Ishikawa (cell line): ENCODE measurements at regions not wholly inside any gene's neighbourhood (a gene's known extent, or its start where the extent isn't known, plus 50 kb on each side); places are given as distances from the start of the nearest gene placed in this dataset.
A peak's percentile ranks its signal among the peaks of the same experiment; 100 is the strongest.

Source experiments
- CEBPB ChIP-seq: IDR thresholded peaks from 2 replicates; pipeline ENCODE4 v1.6.1; 2012
- CREB1 ChIP-seq: IDR thresholded peaks from 2 replicates; pipeline ENCODE4 v1.6.1; 2012; ENCODE audit warnings: low read depth
- EGR1 ChIP-seq: IDR thresholded peaks from 2 replicates; pipeline ENCODE4 v1.6.1; 2012
- EP300 ChIP-seq: IDR thresholded peaks from 2 replicates; pipeline ENCODE4 v1.6.1; 2012; ENCODE audit warnings: borderline replicate concordance
- FOXM1 ChIP-seq: IDR thresholded peaks from 2 replicates; pipeline ENCODE4 v1.6.1; 2012; ENCODE audit warnings: low read depth, borderline replicate concordance
- NFIC ChIP-seq: IDR thresholded peaks from 2 replicates; pipeline ENCODE4 v1.6.1; 2012
- RAD21 ChIP-seq: IDR thresholded peaks from 2 replicates; pipeline ENCODE4 v1.6.1; 2012; ENCODE audit warnings: low read depth
- TAF1 ChIP-seq: IDR thresholded peaks from 2 replicates; pipeline ENCODE4 v1.6.1; 2012; ENCODE audit warnings: low read depth, mild to moderate bottlenecking
- TCF12 ChIP-seq: IDR thresholded peaks from 2 replicates; pipeline ENCODE4 v1.6.1; 2012; ENCODE audit warnings: low read depth
- TEAD4 ChIP-seq: IDR thresholded peaks from 2 replicates; pipeline ENCODE4 v1.6.1; 2012
- YY1 ChIP-seq: IDR thresholded peaks from 2 replicates; pipeline ENCODE4 v1.6.1; 2012; ENCODE audit warnings: low read depth
- ZBTB7A ChIP-seq: IDR thresholded peaks from 2 replicates; pipeline ENCODE4 v1.6.1; 2012; ENCODE audit warnings: low read depth
- TF ChIP-seq, protein P1 (sequence below): IDR thresholded peaks from 2 replicates; pipeline ENCODE4 v1.6.1; 2012; ENCODE audit warnings: low read depth, mild to moderate bottlenecking
- TF ChIP-seq, protein P2 (sequence below): IDR thresholded peaks from 2 replicates; pipeline ENCODE4 v1.6.1; 2012
- TF ChIP-seq, protein P3 (sequence below): IDR thresholded peaks from 2 replicates; pipeline ENCODE4 v1.6.1; 2012

DNA sequence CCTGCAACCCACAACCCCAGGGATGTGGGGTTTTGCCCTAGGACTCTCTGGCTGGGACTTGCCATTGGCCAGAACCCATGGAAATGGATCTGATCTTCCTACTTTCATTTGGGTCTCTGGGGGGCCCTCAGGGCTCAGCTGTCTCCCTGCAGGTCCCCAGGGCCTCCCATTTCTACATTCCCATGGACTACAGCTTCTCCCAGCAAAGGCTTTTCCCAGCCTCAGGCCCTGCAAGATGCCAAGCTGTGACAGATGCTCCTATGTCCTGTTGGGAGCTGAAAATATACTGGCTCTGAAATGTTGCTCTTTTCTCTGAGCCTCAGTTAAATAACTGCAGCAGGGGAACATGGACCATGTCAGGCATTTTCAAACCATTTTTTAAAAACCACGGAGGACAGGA lies 99.5 kb upstream of the IGSF21 start:
- TF ChIP-seq, protein P1, sequence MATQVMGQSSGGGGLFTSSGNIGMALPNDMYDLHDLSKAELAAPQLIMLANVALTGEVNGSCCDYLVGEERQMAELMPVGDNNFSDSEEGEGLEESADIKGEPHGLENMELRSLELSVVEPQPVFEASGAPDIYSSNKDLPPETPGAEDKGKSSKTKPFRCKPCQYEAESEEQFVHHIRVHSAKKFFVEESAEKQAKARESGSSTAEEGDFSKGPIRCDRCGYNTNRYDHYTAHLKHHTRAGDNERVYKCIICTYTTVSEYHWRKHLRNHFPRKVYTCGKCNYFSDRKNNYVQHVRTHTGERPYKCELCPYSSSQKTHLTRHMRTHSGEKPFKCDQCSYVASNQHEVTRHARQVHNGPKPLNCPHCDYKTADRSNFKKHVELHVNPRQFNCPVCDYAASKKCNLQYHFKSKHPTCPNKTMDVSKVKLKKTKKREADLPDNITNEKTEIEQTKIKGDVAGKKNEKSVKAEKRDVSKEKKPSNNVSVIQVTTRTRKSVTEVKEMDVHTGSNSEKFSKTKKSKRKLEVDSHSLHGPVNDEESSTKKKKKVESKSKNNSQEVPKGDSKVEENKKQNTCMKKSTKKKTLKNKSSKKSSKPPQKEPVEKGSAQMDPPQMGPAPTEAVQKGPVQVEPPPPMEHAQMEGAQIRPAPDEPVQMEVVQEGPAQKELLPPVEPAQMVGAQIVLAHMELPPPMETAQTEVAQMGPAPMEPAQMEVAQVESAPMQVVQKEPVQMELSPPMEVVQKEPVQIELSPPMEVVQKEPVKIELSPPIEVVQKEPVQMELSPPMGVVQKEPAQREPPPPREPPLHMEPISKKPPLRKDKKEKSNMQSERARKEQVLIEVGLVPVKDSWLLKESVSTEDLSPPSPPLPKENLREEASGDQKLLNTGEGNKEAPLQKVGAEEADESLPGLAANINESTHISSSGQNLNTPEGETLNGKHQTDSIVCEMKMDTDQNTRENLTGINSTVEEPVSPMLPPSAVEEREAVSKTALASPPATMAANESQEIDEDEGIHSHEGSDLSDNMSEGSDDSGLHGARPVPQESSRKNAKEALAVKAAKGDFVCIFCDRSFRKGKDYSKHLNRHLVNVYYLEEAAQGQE: no peak
- TF ChIP-seq TCF12 (no peak), TEAD4 (no peak), CREB1 (no peak)

DNA sequence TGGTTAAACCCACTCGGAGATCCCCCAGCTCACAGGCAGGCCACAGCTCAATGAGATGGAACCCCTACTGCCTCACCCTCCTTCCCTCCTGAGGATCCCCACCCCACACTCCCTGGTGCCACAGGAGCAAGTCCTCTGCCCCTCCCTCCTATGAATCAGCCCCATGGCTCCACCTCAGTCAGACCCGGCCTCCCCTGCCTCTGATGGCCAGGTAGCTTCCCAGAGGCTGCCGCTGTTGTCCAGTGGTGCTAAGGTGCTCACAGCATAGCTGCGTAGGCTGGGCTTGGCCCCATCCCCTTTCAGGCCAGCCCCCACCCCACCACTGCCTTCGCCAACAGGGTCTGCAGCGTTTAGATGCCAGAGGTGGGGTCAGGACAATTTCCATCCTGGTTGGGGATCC lies 98.5 kb upstream of the IGSF21 start:
- TF ChIP-seq, protein P1: no peak
- TF ChIP-seq CREB1 (no peak), CEBPB (no peak), NFIC (no peak), FOXM1 (no peak), YY1 (no peak), TAF1 (no peak), EGR1 (no peak), TCF12 (no peak), EP300 (no peak), ZBTB7A (no peak), TEAD4 (no peak)
- TF ChIP-seq, protein P2, sequence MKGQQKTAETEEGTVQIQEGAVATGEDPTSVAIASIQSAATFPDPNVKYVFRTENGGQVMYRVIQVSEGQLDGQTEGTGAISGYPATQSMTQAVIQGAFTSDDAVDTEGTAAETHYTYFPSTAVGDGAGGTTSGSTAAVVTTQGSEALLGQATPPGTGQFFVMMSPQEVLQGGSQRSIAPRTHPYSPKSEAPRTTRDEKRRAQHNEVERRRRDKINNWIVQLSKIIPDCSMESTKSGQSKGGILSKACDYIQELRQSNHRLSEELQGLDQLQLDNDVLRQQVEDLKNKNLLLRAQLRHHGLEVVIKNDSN: no peak
- TF ChIP-seq, protein P3, sequence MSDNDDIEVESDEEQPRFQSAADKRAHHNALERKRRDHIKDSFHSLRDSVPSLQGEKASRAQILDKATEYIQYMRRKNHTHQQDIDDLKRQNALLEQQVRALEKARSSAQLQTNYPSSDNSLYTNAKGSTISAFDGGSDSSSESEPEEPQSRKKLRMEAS: no peak

DNA sequence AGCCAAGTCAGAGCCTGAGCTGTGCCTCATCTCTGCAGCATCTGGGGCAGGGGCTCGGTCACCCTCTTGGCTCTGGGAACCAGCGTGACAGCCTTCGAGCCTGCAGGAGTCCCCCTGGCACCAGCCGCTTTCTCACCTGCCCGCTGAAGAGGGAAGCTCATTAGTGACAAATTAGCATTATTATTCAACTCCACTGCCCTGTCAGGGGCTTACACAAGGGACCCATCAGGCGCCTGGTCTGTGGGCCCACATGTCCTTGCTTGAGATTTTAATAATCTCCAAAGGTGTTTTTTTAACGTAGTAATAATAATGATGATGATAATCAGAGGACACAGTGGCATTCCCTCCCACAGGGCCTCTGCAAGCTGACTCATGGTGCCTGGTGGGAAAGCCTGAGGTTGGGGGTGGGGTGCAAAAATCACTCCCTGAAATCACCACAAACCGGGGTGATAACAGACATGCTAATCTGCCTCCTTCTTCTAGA lies 98.1 kb upstream of the IGSF21 start:
- TF ChIP-seq RAD21: no peak
- TF ChIP-seq TEAD4: no peak
- TF ChIP-seq EP300: no peak
- TF ChIP-seq ZBTB7A: no peak
- no peak for TF ChIP-seq TAF1

DNA sequence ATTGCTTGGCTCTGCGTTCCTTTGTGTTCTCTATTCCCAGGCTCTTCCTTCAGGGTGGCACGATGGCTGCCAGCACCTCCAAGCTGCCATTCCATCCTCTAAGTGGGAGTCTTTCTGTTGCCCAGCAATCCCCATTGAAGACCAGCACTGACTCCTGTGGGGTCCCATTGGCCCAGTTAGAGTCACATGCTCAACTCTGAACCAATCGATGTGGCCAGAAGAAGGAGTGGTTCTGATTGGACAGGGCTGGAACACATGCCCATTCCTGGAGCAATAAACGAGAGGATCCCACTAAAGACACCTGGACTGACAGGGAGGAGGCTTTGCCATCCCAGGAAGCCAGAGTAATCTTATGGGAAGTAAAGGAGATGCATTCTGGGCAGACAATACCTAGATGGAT lies 97.2 kb upstream of the IGSF21 start:
- TF ChIP-seq TEAD4 (no peak), FOXM1 (no peak), CEBPB (no peak), NFIC (no peak), ZBTB7A (no peak), YY1 (no peak)
- TF ChIP-seq, protein P3: no peak
- TF ChIP-seq, protein P1: no peak

DNA sequence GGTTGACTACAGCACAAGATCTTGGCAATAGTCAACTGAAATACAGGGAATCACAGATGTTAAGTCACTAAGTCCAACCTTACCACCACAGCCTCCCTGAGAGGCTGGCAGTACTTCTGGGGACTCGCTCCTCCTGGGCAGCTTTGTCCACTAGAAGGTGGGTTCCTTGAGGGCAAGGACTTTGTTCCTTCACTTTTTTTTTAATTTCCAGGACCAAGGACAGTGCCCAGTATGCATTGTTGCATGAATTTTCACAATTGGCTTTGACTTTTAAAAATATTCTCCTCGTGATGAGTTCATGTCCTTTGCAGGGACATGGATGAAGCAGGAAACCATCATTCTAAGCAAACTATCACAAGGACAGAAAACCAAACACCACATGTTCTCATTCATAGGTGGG lies 96.7 kb upstream of the IGSF21 start:
- TF ChIP-seq CEBPB (no peak), FOXM1 (no peak), NFIC (no peak), TEAD4 (peak; percentile 43; the same call in 1 of the 2 replicates), TCF12 (no peak), CREB1 (no peak), RAD21 (no peak), YY1 (no peak)
- TF ChIP-seq, protein P3: no peak
- TF ChIP-seq, protein P2: no peak
- TF ChIP-seq, protein P1: peak; percentile 86
